Activated CD8-positive, alpha-beta memory T cell treated with anti-CD3 and anti-CD28 coated beads, Interleukin-2, amount 10 ng/mL, durations not matched to agents 7 days and 5 days (primary cell): ENCODE measurements at regions not wholly inside any gene's neighbourhood (a gene's known extent, or its start where the extent isn't known, plus 50 kb on each side); places are given as distances from the start of the nearest gene placed in this dataset.

ENCODE experiments used
- ATAC-seq: fragments of 150-1000 bp; cut with Tn5 transposase; one replicate; pipeline ENCODE4 v1.10.0; 2021; ENCODE audit warnings: moderate library complexity
- CTCF ChIA-PET: fragments of 350-600 bp; sonication (Branson Sonifier 250); formaldehyde crosslinking; loops from one replicate; lab custom pipeline; 2021; ENCODE audit warnings: antibody characterized with exemption; lab: Charles Lee
- DNase-seq: peaks from one replicate; pipeline ENCODE4 v3.0.0-alpha.2; 2020
- H3K27ac Mint-ChIP-seq: one replicate; pipeline ENCODE4 v1.8.0; 2021; ENCODE audit warnings: mild to moderate bottlenecking, mixed read lengths
- H3K27me3 Mint-ChIP-seq: one replicate; pipeline ENCODE4 v1.8.0; 2021; ENCODE audit warnings: mixed read lengths
- H3K36me3 Mint-ChIP-seq: one replicate; pipeline ENCODE4 v1.8.0; 2021; ENCODE audit warnings: mild to moderate bottlenecking, mixed read lengths
- H3K4me1 Mint-ChIP-seq: one replicate; pipeline ENCODE4 v1.8.0; 2021; ENCODE audit warnings: mixed read lengths
- H3K4me3 Mint-ChIP-seq: one replicate; pipeline ENCODE4 v1.8.0; 2021; ENCODE audit warnings: mild to moderate bottlenecking, moderate library complexity, mixed read lengths
- H3K9me3 Mint-ChIP-seq: one replicate; pipeline ENCODE4 v1.8.0; 2022; ENCODE audit warnings: low read depth, mixed read lengths

GRCh38 chr5:88144219-88145001 is 124.2 kb downstream of the TMEM161B start:
- CTCF ChIA-PET, result interaction anchor here (1.1 to 2.1 kb wide), 2 partner anchors 521 to 547 kb away, joined by 3 to 6 read pairs; no protein-coding TSS in a partner anchor
- no peak overlapping the region for H3K27ac Mint-ChIP-seq
- no peak overlapping the region for H3K4me3 Mint-ChIP-seq
- DNase-seq, result no peak
- no peaks in the 10 kb centered on the region for H3K9me3 Mint-ChIP-seq
- peaks cover 49% of the 10 kb centered on the region for H3K27me3 Mint-ChIP-seq
- ATAC-seq, result no peak
- no peaks in the 10 kb centered on the region for H3K36me3 Mint-ChIP-seq
- peaks cover 20% of the 10 kb centered on the region for H3K4me1 Mint-ChIP-seq

- Mint-ChIP-seq H3K4me1 (peaks cover 20% of the 10 kb centered on the region), H3K9me3 (no peaks in the 10 kb centered on the region), H3K27me3 (peaks cover 50% of the 10 kb centered on the region), H3K27ac (no peak overlapping the region), H3K36me3 (no peaks in the 10 kb centered on the region), H3K4me3 (no peak overlapping the region)
- CTCF ChIA-PET, result interaction anchor here (2.1 kb wide), 1 partner anchor 547 kb away, joined by 6 read pairs; no protein-coding TSS in a partner anchor
- no peak for DNase-seq
- ATAC-seq, result no peak
These were observed 124.9 kb downstream of the TMEM161B start for GRCh38 chr5:88143693-88144218.

GRCh38 chr5:88142886-88143692 is 125.6 kb downstream of the TMEM161B start:
- Mint-ChIP-seq H3K9me3 (no peaks in the 10 kb centered on the region), H3K36me3 (no peaks in the 10 kb centered on the region), H3K27ac (no peak overlapping the region), H3K4me1 (peaks cover 20% of the 10 kb centered on the region), H3K4me3 (no peak overlapping the region), H3K27me3 (peaks cover 46% of the 10 kb centered on the region)
- CTCF ChIA-PET, result interaction anchor here (2.1 kb wide), 1 partner anchor 548 kb away, joined by 6 read pairs; no protein-coding TSS in a partner anchor
- ATAC-seq, result no peak
- DNase-seq, result no peak

- CTCF ChIA-PET, result interaction anchor here (2.1 kb wide), 1 partner anchor 548 kb away, joined by 6 read pairs; no protein-coding TSS in a partner anchor
- H3K4me1 Mint-ChIP-seq, result peaks cover 20% of the 10 kb centered on the region
- H3K27ac Mint-ChIP-seq, result no peak overlapping the region
- ATAC-seq, result no peak
- H3K27me3 Mint-ChIP-seq, result peaks cover 45% of the 10 kb centered on the region
- no peaks in the 10 kb centered on the region for H3K36me3 Mint-ChIP-seq
- DNase-seq, result no peak
- no peak overlapping the region for H3K4me3 Mint-ChIP-seq
- H3K9me3 Mint-ChIP-seq, result no peaks in the 10 kb centered on the region
These were observed 126.1 kb downstream of the TMEM161B start for GRCh38 chr5:88142636-88142885.

GRCh38 chr5:88140856-88141752 is 127.5 kb downstream of the TMEM161B start:
- H3K4me3 Mint-ChIP-seq, result no peak overlapping the region
- no peaks in the 10 kb centered on the region for H3K36me3 Mint-ChIP-seq
- no peaks in the 10 kb centered on the region for H3K9me3 Mint-ChIP-seq
- H3K27me3 Mint-ChIP-seq, result peaks cover 37% of the 10 kb centered on the region
- ATAC-seq (peak; percentile 94), DNase-seq (peak; percentile 98)
- H3K27ac Mint-ChIP-seq, result no peak overlapping the region
- CTCF ChIA-PET, result interaction anchor here (0.8 to 1.7 kb wide), 2 partner anchors 539 to 542 kb away, joined by 3 to 6 read pairs; no protein-coding TSS in a partner anchor
- H3K4me1 Mint-ChIP-seq, result peaks cover 19% of the 10 kb centered on the region

- Mint-ChIP-seq H3K4me1 (peaks cover 13% of the 10 kb centered on the region), H3K27ac (no peak overlapping the region), H3K36me3 (no peaks in the 10 kb centered on the region), H3K9me3 (no peaks in the 10 kb centered on the region), H3K4me3 (no peak overlapping the region), H3K27me3 (peaks cover 30% of the 10 kb centered on the region)
- no peak for DNase-seq
- ATAC-seq, result no peak
- CTCF ChIA-PET, result interaction anchor here (1.7 kb wide), 1 partner anchor 540 kb away, joined by 6 read pairs; no protein-coding TSS in a partner anchor
These were observed 128.2 kb downstream of the TMEM161B start for GRCh38 chr5:88140396-88140855.

GRCh38 chr5:88130211-88130815 is 138.3 kb downstream of the TMEM161B start:
- H3K4me1 Mint-ChIP-seq, result peaks cover 2% of the 10 kb centered on the region
- no peaks in the 10 kb centered on the region for H3K9me3 Mint-ChIP-seq
- peaks cover 18% of the 10 kb centered on the region for H3K27me3 Mint-ChIP-seq
- ATAC-seq, result no peak
- H3K27ac Mint-ChIP-seq, result no peak overlapping the region
- DNase-seq, result no peak
- no peak overlapping the region for H3K4me3 Mint-ChIP-seq
- no peaks in the 10 kb centered on the region for H3K36me3 Mint-ChIP-seq
- CTCF ChIA-PET, result no interaction called here

- no peak for ATAC-seq
- Mint-ChIP-seq H3K4me3 (no peak overlapping the region), H3K9me3 (no peaks in the 10 kb centered on the region), H3K4me1 (no peaks in the 10 kb centered on the region), H3K27ac (no peak overlapping the region), H3K36me3 (no peaks in the 10 kb centered on the region), H3K27me3 (peaks cover 8% of the 10 kb centered on the region)
- no peak for DNase-seq
- CTCF ChIA-PET, result no interaction called here
These were observed 139.8 kb downstream of the TMEM161B start for GRCh38 chr5:88128813-88129212.

- CTCF ChIA-PET, result no interaction called here
- H3K4me1 Mint-ChIP-seq, result no peaks in the 10 kb centered on the region
- ATAC-seq (no peak), DNase-seq (no peak)
- H3K27me3 Mint-ChIP-seq, result peaks cover 32% of the 10 kb centered on the region
- H3K4me3 Mint-ChIP-seq, result no peak overlapping the region
- H3K36me3 Mint-ChIP-seq, result no peaks in the 10 kb centered on the region
- H3K9me3 Mint-ChIP-seq, result no peaks in the 10 kb centered on the region
- H3K27ac Mint-ChIP-seq, result no peak overlapping the region
These were observed 149.0 kb downstream of the TMEM161B start for GRCh38 chr5:88119535-88120125.

- H3K27ac Mint-ChIP-seq, result no peak overlapping the region
- ATAC-seq, result no peak
- no peaks in the 10 kb centered on the region for H3K36me3 Mint-ChIP-seq
- no peaks in the 10 kb centered on the region for H3K4me1 Mint-ChIP-seq
- no peaks in the 10 kb centered on the region for H3K9me3 Mint-ChIP-seq
- CTCF ChIA-PET, result no interaction called here
- no peak for DNase-seq
- no peak overlapping the region for H3K4me3 Mint-ChIP-seq
- peaks cover 32% of the 10 kb centered on the region for H3K27me3 Mint-ChIP-seq
These were observed 150.5 kb downstream of the TMEM161B start for GRCh38 chr5:88118179-88118578.

- H3K36me3 Mint-ChIP-seq, result no peaks in the 10 kb centered on the region
- no peak overlapping the region for H3K4me3 Mint-ChIP-seq
- DNase-seq (no peak), ATAC-seq (no peak)
- no peaks in the 10 kb centered on the region for H3K9me3 Mint-ChIP-seq
- H3K27me3 Mint-ChIP-seq, result peaks cover 32% of the 10 kb centered on the region
- H3K27ac Mint-ChIP-seq, result no peak overlapping the region
- CTCF ChIA-PET, result no interaction called here
- H3K4me1 Mint-ChIP-seq, result no peaks in the 10 kb centered on the region
These were observed 151.1 kb downstream of the TMEM161B start for GRCh38 chr5:88117546-88117945.

- Mint-ChIP-seq H3K36me3 (no peaks in the 10 kb centered on the region), H3K4me1 (no peaks in the 10 kb centered on the region), H3K27me3 (peaks cover 24% of the 10 kb centered on the region), H3K27ac (no peak overlapping the region), H3K4me3 (no peak overlapping the region), H3K9me3 (no peaks in the 10 kb centered on the region)
- ATAC-seq (no peak), DNase-seq (no peak)
- CTCF ChIA-PET, result no interaction called here
These were observed 152.2 kb downstream of the TMEM161B start for GRCh38 chr5:88116396-88116795.
